CD4-positive, alpha-beta T cell treated with Interleukin-1 beta for 1 hour (primary cell): ENCODE measurements at regions not wholly inside any gene's neighbourhood (a gene's known extent, or its start where the extent isn't known, plus 50 kb on each side); places are given as distances from the start of the nearest gene placed in this dataset.

Experiments
- DNase-seq, 2 donors: peaks; one replicate each; pipeline ENCODE4 v3.0.0-alpha.2; 2020 to 2022

DNA sequence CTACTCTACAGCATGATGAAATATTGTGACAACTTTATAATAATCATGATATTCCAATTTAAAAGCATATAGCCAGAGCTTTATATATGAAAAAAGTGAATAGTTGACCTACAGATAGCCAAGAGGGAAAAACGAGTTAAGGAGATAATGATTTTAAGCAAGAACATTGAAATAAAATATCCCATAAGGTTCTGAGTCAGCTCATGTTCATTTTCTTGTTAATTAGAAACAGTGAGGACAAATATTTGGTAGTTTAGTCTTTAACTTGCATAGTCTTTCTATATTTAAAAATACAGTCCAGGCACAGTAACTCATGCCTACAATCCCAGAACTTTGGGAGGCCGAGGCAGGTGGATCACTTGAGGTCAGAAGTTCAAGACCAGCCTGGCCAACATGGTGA, 55.8 kb upstream of the CDH6 start:
- DNase-seq: no peak

DNA sequence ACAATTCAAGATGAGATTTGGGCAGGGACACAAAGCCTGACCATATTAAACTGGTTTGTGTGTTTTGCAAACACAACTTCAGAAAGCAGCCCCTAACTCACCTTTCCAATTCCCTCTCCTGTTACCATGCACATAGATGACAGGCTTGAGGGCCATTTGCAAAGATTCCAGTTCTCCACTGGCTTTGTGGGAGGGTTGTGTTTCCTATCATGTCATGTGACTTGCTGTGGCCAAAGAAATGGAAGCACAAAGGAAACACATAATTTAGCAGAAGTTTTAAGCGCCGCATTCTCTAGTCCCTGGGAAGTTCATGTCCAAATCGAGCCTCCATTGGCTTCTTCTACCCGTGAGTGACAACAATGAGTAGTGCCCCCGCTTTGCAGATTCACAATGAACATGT, 57.9 kb upstream of the CDH6 start:
- no peak for DNase-seq

DNA sequence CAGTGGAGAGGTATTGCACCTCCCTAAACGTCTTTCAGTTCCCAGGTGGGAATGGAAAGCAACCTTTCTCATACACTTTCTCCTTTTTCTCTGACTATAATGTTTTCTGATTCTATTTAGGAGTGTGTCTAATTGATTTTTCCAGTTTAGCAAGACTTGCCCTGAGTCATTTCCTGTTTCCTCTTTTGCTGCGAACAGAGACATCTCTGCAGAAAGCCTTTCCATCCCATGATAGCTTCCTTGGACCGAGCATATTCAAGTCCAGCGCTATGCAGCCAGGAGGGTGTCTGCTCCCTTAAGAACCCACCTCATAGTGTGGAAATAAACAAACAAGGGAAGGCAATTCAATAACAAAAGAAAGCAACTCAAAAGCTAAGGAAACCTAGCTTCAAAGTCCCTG, 60.0 kb upstream of the CDH6 start:
- DNase-seq: no peak

- DNase-seq: no peak
Observed at GRCh38 chr5:31131381-31131891, 62.0 kb upstream of the CDH6 start.

GRCh38 chr5:31130676-31131075, 62.8 kb upstream of the CDH6 start:
- DNase-seq: no peak

DNA sequence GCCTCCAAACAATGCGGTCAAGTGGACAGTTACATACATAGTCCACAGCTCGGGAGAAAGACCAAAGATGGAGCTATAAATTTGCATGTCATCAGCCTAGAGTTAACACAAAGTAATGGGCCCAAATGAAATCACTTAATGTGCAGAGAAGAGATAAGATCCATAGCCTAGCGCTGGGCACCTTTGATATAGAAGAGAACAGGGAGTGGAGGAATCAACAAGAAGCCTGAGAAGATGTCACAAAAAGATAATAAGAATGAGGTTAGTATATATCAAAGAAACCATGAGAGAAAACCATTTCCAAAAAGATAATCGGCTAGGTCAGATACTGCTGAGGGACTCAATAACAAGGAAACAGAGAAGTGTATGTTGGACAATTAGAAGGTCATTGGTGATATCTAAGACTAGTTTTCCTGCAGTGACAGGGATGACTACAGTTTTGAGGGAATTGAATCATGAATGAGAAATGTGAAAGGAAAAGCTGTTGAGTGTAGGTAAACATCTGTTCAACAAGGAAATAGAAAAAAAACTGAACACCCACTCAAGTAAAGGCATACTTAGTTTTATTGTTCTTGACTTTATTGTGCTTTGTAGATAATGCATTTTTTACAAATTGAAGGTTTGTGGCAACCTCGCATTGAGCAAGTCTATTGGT, 68.7 kb upstream of the CDH6 start:
- DNase-seq: no peak

GRCh38 chr5:31124026-31124425, 69.5 kb upstream of the CDH6 start:
- no peak for DNase-seq

DNA sequence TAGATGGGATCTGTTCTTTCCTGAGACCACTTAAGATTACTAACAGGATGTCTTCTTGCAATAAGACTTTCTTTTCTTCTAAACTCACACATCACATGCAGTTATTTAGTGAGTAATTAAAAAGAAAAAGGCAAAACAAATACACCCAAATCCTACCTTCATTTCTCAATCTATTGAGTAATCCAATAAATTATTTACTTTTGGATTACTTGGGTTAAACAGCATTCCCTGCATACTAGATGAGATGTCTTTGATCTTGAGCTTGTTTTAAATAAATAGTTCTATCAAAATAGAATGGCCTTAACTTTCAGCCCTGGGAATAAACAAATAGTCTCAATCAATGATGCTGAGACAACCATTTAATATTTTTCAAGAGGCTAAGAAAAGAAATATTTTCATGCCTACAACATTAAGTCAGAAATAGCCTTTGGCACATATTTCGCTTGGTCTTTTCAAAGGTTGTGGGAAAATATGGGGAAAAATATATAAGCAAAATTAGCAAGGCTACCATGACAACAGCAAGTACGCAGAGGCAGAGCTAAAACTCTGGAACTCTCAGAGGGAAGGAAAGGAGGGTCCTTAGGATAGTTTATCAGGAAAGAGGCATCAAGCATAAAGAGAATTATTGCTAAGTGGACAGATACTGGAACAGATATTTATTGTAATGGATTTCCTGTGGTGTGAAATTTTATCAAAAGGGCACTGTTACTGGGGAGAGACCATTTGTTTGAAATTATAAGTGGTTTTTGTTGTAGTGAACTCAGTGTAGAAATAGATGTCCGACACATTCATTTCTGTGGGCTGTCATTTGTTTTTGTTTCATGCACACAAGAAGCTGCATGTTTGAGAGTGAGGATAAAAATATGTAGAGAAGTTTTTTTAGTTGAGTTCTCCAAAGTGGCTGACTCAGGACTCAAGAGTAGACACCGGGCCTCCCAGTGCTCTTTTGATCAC, 70.2 kb upstream of the CDH6 start:
- no peak for DNase-seq

GRCh38 chr5:31121224-31121623, 72.3 kb upstream of the CDH6 start:
- no peak for DNase-seq

GRCh38 chr5:31120642-31120948, 72.9 kb upstream of the CDH6 start:
- no peak for DNase-seq

DNA sequence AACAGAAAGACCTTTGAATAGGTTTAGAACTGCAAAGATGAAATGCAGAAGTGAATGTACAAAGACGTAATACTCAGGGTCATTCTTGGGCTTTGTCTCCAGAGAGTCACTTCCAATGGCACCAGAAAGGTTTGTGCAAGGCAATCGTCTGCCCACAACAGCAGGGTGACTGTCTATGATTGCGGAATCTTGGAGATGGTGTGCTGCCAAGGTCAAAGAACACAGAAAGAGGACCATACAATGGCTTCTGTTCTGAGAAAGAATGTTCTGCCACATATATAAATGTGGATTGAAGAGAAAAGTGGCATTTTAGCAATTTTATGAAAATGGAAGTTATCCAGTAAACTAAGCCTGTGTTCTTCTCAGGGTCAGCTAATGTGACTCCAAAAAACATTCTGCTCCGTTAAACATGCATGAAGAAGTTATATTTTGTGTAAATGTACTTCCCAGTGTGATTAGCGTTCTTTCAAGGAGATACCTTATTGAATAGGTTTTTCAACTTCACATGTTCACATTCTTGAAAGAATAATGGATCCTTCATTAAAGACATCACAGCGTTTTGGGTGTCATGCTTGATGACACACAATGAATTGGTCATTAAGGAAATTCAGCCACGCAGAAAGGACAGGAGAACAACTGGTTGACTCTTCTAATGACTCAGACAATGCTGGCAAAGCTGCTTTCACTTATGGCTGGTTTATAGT, 73.4 kb upstream of the CDH6 start:
- peak in 1 of 2 donors; percentile 3 for DNase-seq

- no peak for DNase-seq
Observed at GRCh38 chr5:31116466-31117031, 76.9 kb upstream of the CDH6 start.

GRCh38 chr5:31114817-31115216, 78.7 kb upstream of the CDH6 start:
- no peak for DNase-seq

- no peak for DNase-seq
Observed at GRCh38 chr5:31113666-31114350, 79.7 kb upstream of the CDH6 start.

DNA sequence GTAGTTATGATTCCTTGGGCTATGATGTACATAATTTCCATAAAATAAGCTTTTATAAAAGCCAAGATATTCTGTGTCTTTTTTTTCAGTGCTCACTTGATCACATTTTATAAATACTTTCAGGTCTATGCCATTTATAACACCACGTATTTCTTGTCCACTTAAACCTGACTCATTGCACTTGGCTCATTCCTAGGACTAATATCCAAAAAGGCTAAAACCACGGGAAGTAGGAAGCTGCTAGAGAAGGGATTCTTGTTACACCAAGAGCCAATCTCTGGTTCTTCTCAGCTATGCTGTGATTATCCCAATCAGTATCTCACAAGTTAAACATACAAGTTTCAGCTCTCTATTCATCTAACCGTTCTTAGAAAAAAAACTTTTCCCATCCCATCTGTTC, 80.4 kb upstream of the CDH6 start:
- DNase-seq: no peak

DNA sequence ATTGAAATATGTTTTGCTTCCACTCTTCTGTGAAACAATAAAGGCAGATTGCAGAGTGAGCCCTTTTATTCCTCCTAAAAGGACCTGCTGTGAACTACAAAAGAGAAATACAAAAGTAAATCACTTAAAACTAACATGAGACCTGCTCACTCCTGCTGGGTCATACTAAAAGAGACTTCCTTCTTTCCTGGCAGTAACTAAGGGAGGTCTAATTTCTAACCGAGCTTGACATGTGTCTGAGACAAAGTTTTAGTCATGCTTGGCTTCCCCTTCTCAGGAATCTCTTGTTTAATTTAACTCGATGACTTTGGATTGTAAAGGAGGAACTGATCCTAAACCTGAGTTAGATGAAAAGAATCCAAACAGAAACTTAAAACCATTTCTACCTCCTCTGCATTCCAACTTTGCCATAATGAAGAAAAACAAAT, 86.4 kb upstream of the CDH6 start:
- no peak for DNase-seq

- no peak for DNase-seq
Observed at GRCh38 chr5:31106691-31107090, 86.8 kb upstream of the CDH6 start.

DNA sequence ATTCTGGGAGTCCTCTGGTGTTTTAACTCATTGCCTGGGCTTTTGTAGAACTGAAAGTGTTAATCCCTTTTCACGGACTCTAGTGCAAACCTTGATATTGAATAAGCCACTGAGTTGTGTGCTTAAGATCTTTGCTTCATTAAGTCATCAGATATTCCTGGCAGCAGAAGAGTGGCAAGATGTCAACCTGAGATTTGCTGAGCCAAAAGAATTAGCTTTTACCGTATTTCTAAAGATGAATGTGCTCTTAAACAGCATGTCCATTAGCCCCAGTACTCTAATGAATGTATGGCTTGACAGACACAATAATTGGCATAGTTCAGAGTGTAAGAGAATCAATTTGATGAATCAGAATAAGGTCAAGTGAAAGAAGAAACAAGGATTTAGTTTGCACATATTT, 87.2 kb upstream of the CDH6 start:
- DNase-seq: no peak

DNA sequence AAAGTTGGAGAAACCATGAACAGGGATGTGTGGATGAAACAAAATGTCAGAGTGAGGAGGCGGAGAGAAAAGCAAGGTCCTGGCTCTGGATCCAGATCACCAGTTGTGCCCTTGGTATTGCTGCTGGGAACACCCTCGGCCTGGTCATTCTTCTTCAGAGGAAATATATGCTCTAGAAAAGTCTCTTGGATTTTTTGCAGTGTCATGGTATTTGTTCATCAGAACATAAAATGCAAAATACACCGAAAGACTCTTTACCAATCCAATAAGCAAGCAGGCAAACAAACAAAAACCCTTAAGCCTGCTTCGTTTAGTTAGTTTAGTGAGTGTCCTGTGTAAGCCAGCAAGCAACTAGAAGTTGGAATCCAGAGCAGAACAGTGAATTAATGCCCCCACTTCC, 88.7 kb upstream of the CDH6 start:
- DNase-seq: no peak

DNA sequence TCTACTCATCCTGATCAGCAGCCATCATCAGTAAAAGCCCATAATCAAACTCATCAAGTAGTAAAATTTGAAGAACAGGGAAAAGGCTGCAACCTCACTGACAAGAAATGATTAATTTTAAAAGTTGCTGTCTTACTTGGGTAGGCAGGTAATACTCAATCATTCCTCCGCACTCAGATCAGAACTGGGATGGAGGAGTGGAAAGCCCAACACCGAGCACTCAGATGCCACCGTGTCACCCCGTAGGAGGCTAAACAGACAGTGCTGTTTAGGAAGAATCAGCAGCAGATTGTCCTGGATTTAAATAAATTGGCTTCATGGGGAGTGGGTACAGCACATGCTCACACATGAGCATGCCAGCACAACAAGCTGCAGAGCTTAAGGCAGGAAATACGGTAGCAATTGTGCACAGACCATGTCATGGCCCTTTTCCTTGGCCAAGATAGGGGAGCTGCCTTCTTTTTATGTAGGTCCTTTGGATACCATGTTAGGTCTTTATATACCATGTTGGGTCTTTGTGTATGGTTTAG, 92.6 kb upstream of the CDH6 start:
- no peak for DNase-seq

DNA sequence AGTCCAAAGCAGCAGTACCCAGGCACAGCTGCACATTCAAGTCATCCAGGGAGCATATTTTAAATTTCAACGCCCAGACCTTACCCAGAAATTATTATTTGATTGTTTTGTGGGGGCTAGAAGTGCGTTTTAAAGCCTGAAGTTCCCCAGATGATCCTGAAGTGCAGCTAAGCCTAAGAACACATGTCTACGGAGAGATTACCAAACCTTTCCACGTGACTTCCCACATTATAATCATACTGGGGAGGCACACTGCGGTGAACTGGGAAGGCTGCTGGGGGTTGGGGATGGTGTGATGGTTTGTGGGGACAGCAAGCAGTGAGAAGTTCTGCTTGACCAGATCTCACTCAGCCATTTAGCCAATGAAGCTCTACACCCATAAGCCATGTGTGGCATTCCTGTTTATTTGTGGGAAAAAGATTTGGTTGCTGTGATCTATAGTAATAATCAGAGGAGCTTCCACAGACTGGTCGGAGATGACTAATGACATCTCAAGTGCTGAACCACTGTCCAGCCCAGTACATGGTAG, 93.4 kb upstream of the CDH6 start:
- DNase-seq: no peak

DNA sequence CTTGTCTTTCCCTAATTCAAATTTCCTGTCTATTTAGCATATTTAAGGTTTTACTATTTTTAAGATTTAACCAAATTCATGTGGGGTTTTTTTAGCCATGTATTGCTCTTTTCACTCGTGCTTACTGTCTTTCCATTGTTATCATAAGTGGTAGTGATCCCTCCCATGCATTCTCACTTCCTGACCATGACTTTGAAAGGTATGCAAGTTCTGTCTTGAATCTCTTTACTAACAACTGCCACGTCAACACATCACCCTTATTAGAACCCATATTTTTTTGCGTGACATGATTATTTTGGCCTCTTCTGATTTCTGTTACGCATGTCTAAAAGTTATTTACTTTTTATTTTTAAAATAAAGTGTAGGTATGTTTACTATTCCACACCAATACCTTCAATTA, 94.7 kb upstream of the CDH6 start:
- no peak for DNase-seq
